Prostate gland (tissue), 2 donors: ENCODE measurements at regions not wholly inside any gene's neighbourhood (a gene's known extent, or its start where the extent isn't known, plus 50 kb on each side); places are given as distances from the start of the nearest gene placed in this dataset.

ENCODE experiments used
- CTCF ChIP-seq, 4 experiments: fragments of 200-600 bp in 2 of 4; fragments of 450-650 bp in 2 of 4; sonication (generic) in 2 of 4; IDR thresholded peaks; 1 replicate in 3 of 4; 2 replicates in 1 of 4; pipeline ENCODE4 v1.5.1; 2016 to 2019; ENCODE audit warnings: antibody characterized with exemption in 4 of 4, mild to moderate bottlenecking in 2 of 4, moderate library complexity in 2 of 4
- POLR2AphosphoS5 ChIP-seq: sonication (generic); formaldehyde crosslinking; IDR thresholded peaks from one replicate; pipeline ENCODE4 v1.6.1; 2017; ENCODE audit warnings: antibody characterized with exemption

- no peak for TF ChIP-seq CTCF (IDR thresholded peaks at IDR 0.05)
- no peak for TF ChIP-seq POLR2AphosphoS5
Observed at GRCh38 chr17:6274310-6274709, 160.6 kb downstream of the AIPL1 start.
